Left renal pelvis (tissue), 4 donors: ENCODE measurements at regions not wholly inside any gene's neighbourhood (a gene's known extent, or its start where the extent isn't known, plus 50 kb on each side); places are given as distances from the start of the nearest gene placed in this dataset.

Source experiments
- DNase-seq, 4 donors: peaks; one replicate each; pipeline ENCODE4 v3.0.0-alpha.2; 2013; ENCODE audit warnings: low read depth in 4 of 4, low spot score in 3 of 4

- DNase-seq = no peak
Observed at GRCh38 chr15:39132954-39133600, 447.8 kb upstream of the THBS1 start.

GRCh38 chr15:39134282-39134681, 446.6 kb upstream of the THBS1 start:
- no peak for DNase-seq

GRCh38 chr15:39135989-39136388, 444.9 kb upstream of the THBS1 start:
- DNase-seq = no peak

GRCh38 chr15:39139431-39140059, 441.3 kb upstream of the THBS1 start:
- DNase-seq = no peak

- no peak for DNase-seq
Observed at GRCh38 chr15:39140060-39140604, 440.7 kb upstream of the THBS1 start.

GRCh38 chr15:39142500-39142899, 438.4 kb upstream of the THBS1 start:
- DNase-seq = no peak

GRCh38 chr15:39143479-39143878, 437.4 kb upstream of the THBS1 start:
- DNase-seq = no peak

- no peak for DNase-seq
Observed at GRCh38 chr15:39144051-39144450, 436.8 kb upstream of the THBS1 start.

- no peak for DNase-seq
Observed at GRCh38 chr15:39144613-39145499, 436.0 kb upstream of the THBS1 start.

GRCh38 chr15:39145854-39146625, 434.8 kb upstream of the THBS1 start:
- no peak for DNase-seq

- no peak for DNase-seq
Observed at GRCh38 chr15:39149636-39150150, 431.2 kb upstream of the THBS1 start.

- no peak for DNase-seq
Observed at GRCh38 chr15:39151545-39151944, 429.3 kb upstream of the THBS1 start.

GRCh38 chr15:39153058-39153714, 427.7 kb upstream of the THBS1 start:
- DNase-seq = no peak

- DNase-seq = no peak
Observed at GRCh38 chr15:39153716-39154115, 427.2 kb upstream of the THBS1 start.

- no peak for DNase-seq
Observed at GRCh38 chr15:39154227-39154638, 426.6 kb upstream of the THBS1 start.

GRCh38 chr15:39154776-39155175, 426.1 kb upstream of the THBS1 start:
- DNase-seq = no peak

- DNase-seq = no peak
Observed at GRCh38 chr15:39156166-39156565, 424.7 kb upstream of the THBS1 start.

GRCh38 chr15:39156646-39157250, 424.1 kb upstream of the THBS1 start:
- no peak for DNase-seq

GRCh38 chr15:39157882-39158281, 423.0 kb upstream of the THBS1 start:
- DNase-seq = no peak
